Heart left ventricle (tissue), 13 donors: ENCODE measurements at regions not wholly inside any gene's neighbourhood (a gene's known extent, or its start where the extent isn't known, plus 50 kb on each side); places are given as distances from the start of the nearest gene placed in this dataset.

Source experiments
- CTCF ChIP-seq, 12 donors: fragments of 200-600 bp; sonication (generic) in 4 of 12; IDR thresholded peaks; one replicate each; pipeline versions ENCODE4 v1.5.0 to v1.8.0; 2018 to 2022; ENCODE audit warnings: antibody characterized with exemption in 12 of 12, mild to moderate bottlenecking in 5 of 12
- POLR2A ChIP-seq, 2 donors: fragments of 450-650 bp; IDR thresholded peaks; one replicate each; pipeline ENCODE4 v1.6.1; 2017; ENCODE audit warnings: antibody characterized with exemption in 2 of 2, mild to moderate bottlenecking in 2 of 2, moderate library complexity in 2 of 2
- donor health status: ischemic (EF 13 %, LVEDD 7.1; RV severe dilation, severe dysfunction).
- donor health status: DM: no; HTN: yes; CAD: no.
- donor health status: DM: no; HTN: no; CAD: no.
- donor health status: ischemic (EF 25% LVEDD 6.9; RV normal size, moderate dysfunction).
- donor health status: ischemic (EF 25% LVEDD 5.7; RV mildly dilated, moderate dysfunction).
- donor health status: ischemic (EF 35%, LVEDD 5.7; RV mildly dilated, moderate dysfunction).
- donor health status: nonischemic (EF 11% LVEDD 7.7; RV severe dilation, severe dysfunction).
- donor health status: DM: yes; HTN: yes; CAD: no.
- donor health status: PGD.
- donor health status: ischemic (EF 29% LVEDD 5.4; RV normal size, mild dysfunction).
- donor health status: nonischemic (EF 23%, LVEDD 6.1; RV moderate dilation, normal function).

GRCh38 chr13:79060216-79060615 lies 345.8 kb downstream of the RBM26 start:
- TF ChIP-seq CTCF (IDR thresholded peaks at IDR 0.05) (peak in 1 of 12 donors; percentile 26), POLR2A (IDR thresholded peaks at IDR 0.05) (no peak)
